ENCODE measurements at regions not wholly inside any gene's neighbourhood (a gene's known extent, or its start where the extent isn't known, plus 50 kb on each side); places are given as distances from the start of the nearest gene placed in this dataset.

DNA sequence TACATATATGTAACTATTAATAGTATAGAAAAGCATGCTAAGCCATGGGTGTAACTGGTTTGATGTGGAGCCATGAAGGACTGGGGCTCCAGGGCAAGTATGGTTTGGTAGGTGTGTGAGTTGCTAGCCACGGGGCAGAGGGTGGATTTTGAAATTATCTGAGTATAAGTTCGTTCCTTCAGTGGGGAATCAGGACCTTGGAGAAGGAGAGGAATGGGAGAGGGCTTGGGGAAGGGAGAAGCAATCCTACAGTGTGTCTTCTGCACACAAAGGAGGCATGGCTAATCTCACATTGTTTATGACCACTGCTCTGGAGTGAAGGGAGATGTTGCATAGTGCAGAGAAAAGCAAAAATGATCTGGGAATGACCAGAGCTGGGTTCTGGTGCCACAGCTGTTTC lies 127.8 kb upstream of the CADM1 start:
- TF ChIP-seq, protein P1, sequence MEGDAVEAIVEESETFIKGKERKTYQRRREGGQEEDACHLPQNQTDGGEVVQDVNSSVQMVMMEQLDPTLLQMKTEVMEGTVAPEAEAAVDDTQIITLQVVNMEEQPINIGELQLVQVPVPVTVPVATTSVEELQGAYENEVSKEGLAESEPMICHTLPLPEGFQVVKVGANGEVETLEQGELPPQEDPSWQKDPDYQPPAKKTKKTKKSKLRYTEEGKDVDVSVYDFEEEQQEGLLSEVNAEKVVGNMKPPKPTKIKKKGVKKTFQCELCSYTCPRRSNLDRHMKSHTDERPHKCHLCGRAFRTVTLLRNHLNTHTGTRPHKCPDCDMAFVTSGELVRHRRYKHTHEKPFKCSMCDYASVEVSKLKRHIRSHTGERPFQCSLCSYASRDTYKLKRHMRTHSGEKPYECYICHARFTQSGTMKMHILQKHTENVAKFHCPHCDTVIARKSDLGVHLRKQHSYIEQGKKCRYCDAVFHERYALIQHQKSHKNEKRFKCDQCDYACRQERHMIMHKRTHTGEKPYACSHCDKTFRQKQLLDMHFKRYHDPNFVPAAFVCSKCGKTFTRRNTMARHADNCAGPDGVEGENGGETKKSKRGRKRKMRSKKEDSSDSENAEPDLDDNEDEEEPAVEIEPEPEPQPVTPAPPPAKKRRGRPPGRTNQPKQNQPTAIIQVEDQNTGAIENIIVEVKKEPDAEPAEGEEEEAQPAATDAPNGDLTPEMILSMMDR (IDR thresholded peaks at IDR 0.05; ENCODE audit: low read depth, low read length): no peak
- Histone ChIP-seq H3K9me3 (ENCODE audit: control insufficient read depth, insufficient read depth, low read length) (peaks cover 6% of the 10 kb centered on the region; the same call in 1 of the 2 replicates), H3K27me3 (ENCODE audit: control insufficient read depth, insufficient read depth, low read length) (peaks cover 12% of the 10 kb centered on the region), H3K27ac (ENCODE audit: low read depth, low read length) (no peak overlapping the region), H3K4me3 (ENCODE audit: low read depth, low read length) (no peak overlapping the region)
- DNase-seq (ENCODE audit: low read depth, low spot score): no peak
- CTCF ChIA-PET: no interaction called here
- POLR2A ChIA-PET: no interaction called here

DNA sequence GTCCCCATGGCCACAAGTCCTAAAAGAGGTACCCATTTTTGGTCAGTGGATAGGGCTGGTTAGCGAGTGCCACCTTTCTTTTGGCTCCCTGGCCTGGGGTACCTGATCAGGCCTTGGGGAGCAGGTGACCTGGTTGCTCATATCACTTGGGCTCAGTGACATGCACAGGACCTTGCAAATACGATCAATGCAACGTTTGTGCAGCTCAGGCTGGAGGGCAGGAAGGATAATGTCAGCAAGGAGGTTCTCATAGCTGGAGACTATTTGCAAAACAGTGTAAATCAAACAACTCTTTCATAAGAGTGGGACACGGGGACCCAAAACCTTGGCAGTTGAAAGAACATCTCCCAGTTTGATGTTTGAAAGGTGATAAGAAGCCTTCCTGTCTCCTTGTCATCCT lies 127.4 kb upstream of the CADM1 start:
- peaks cover 12% of the 10 kb centered on the region for H3K27me3 ChIP-seq (ENCODE audit: control insufficient read depth, insufficient read depth, low read length)
- ChIA-PET CTCF (no interaction called here), POLR2A (no interaction called here)
- H3K4me3 ChIP-seq (ENCODE audit: low read depth, low read length): no peak overlapping the region
- no peak for DNase-seq (ENCODE audit: low read depth, low spot score)
- peaks cover 6% of the 10 kb centered on the region; the same call in 1 of the 2 replicates for H3K9me3 ChIP-seq (ENCODE audit: control insufficient read depth, insufficient read depth, low read length)
- H3K27ac ChIP-seq (ENCODE audit: low read depth, low read length): no peak overlapping the region
- TF ChIP-seq, protein P1 (IDR thresholded peaks at IDR 0.05; ENCODE audit: low read depth, low read length): no peak

DNA sequence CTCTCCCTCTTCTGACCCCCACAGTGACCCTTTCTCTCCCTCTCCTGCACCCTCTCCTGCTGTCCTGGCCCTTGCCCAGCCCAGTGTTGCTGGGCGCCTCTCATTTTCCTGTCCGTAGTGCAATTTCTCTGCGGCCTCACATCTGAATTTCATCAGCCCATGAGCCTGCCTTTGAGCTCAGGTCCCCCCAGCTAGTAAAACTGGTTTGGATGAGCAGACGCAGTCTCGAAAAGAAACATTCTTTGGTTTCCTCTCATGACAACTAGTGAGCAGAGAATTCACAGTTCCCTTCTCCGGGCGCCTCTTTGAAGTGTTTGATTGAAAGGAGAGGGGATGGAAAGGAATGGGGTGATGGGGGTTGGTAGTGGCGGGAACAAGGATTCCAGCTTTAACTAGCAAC lies 126.0 kb upstream of the CADM1 start:
- no peak overlapping the region for H3K4me3 ChIP-seq (ENCODE audit: low read depth, low read length)
- peaks cover 14% of the 10 kb centered on the region for H3K27me3 ChIP-seq (ENCODE audit: control insufficient read depth, insufficient read depth, low read length)
- H3K27ac ChIP-seq (ENCODE audit: low read depth, low read length): no peak overlapping the region
- ChIA-PET CTCF (no interaction called here), POLR2A (no interaction called here)
- TF ChIP-seq, protein P1 (IDR thresholded peaks at IDR 0.05; ENCODE audit: low read depth, low read length): no peak
- no peak for DNase-seq (ENCODE audit: low read depth, low spot score)
- peaks cover 6% of the 10 kb centered on the region; the same call in 1 of the 2 replicates for H3K9me3 ChIP-seq (ENCODE audit: control insufficient read depth, insufficient read depth, low read length)

DNA sequence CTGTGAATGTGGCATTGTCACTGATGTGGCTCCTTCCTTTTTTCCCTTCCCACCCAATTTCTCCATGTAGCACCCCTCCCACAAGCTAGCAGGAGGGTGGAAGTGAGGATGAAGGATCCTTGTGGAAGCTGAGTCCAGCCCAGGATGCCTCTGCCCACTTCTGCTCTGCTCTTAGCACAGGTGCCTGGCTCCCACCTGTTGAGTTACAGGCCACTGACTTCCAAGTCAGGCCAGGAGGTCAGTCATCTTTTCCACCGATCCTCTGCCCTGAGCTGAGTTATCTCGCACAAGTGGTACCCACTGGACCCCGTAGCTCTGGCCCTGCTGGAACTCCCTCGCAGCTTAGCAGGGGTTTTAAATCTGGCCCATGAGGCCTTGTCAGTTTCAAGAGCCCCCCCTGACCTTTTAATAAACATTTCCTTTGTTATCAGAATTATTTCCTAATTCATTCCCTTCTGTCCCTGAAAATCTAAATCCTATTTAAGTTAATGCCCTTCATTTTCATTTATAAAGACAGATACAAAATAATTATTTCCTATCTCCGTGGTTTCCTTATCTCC lies 125.3 kb upstream of the CADM1 start:
- ChIA-PET CTCF (no interaction called here), POLR2A (no interaction called here)
- Histone ChIP-seq H3K27ac (ENCODE audit: low read depth, low read length) (no peak overlapping the region), H3K4me3 (ENCODE audit: low read depth, low read length) (no peak overlapping the region), H3K9me3 (ENCODE audit: control insufficient read depth, insufficient read depth, low read length) (peaks cover 6% of the 10 kb centered on the region; the same call in 1 of the 2 replicates), H3K27me3 (ENCODE audit: control insufficient read depth, insufficient read depth, low read length) (peaks cover 14% of the 10 kb centered on the region)
- DNase-seq (ENCODE audit: low read depth, low spot score): no peak
- TF ChIP-seq, protein P1 (IDR thresholded peaks at IDR 0.05; ENCODE audit: low read depth, low read length): no peak

DNA sequence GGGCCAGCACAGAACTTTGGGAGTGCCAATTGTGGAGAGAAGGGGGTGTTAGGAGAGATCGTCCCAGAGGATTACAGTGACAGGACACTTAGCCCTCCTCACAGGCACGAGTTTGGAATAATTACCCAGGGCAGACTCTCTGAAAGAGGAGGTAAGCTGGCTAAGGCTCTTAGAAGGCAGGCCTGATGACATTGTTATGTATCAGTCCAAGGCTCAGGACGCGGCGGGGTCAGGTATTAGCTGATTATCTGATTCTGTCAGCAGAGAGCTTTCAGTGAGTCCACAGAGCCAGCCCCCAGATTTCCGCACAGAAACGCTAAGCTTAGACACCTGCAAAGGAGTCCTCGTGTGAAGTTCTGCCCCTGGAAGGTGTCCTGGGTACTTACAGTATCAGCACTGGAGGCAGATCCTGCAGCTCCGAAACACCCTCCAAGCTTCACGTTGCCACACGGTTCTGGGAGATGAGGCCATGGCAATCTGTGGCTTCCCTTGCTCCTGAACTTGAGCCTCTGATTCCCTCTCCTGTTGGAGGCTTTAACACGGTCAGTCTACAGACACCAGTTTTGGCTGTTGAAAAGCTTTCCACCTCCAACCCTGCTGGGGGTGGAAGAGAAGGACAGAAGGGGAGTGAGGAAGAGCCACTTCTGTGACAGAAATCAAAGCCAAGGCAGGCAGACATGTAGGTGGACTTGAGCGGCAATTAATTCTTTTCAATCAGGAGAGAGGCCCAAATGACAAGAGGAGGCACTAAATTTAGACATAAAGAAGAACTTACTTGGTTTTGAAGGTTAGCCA lies 123.6 kb upstream of the CADM1 start:
- TF ChIP-seq, protein P1 (IDR thresholded peaks at IDR 0.05; ENCODE audit: low read depth, low read length): no peak
- no peak overlapping the region for H3K27ac ChIP-seq (ENCODE audit: low read depth, low read length)
- no peak for DNase-seq (ENCODE audit: low read depth, low spot score)
- POLR2A ChIA-PET: no interaction called here
- no peaks in the 10 kb centered on the region for H3K9me3 ChIP-seq (ENCODE audit: control insufficient read depth, insufficient read depth, low read length)
- peaks cover 14% of the 10 kb centered on the region for H3K27me3 ChIP-seq (ENCODE audit: control insufficient read depth, insufficient read depth, low read length)
- H3K4me3 ChIP-seq (ENCODE audit: low read depth, low read length): no peak overlapping the region
- CTCF ChIA-PET: interaction anchor here (0.6 kb wide), 2 partner anchors 517 to 888 kb away, joined by 3 to 7 read pairs; no protein-coding TSS in a partner anchor
